ENCODE measurements at regions not wholly inside any gene's neighbourhood (a gene's known extent, or its start where the extent isn't known, plus 50 kb on each side); places are given as distances from the start of the nearest gene placed in this dataset.

- TF ChIP-seq CTCF (IDR thresholded peaks at IDR 0.05; ENCODE audit: insufficient read depth, low read depth, low read length, missing control alignments): no peak
Observed at GRCh38 chr7:101729241-101729883, 88.1 kb upstream of the CUX1 start.

GRCh38 chr7:101731502-101732084 is 85.8 kb upstream of the CUX1 start:
- TF ChIP-seq CTCF (IDR thresholded peaks at IDR 0.05; ENCODE audit: insufficient read depth, low read depth, low read length, missing control alignments): no peak
- H3K4me3 ChIP-seq (ENCODE audit: low read length): no peak overlapping the region
- DNase-seq (ENCODE audit: low read depth): no peak

More at GRCh38 chr7:101729241-101729883, 88.1 kb upstream of the CUX1 start:
- peak; percentile 77 for DNase-seq (ENCODE audit: low read depth)
- H3K4me3 ChIP-seq (ENCODE audit: low read length): no peak overlapping the region

- no peak for TF ChIP-seq CTCF (IDR thresholded peaks at IDR 0.05; ENCODE audit: insufficient read depth, low read depth, low read length, missing control alignments)
- DNase-seq (ENCODE audit: low read depth): no peak
- no peak overlapping the region for H3K4me3 ChIP-seq (ENCODE audit: low read length)
Observed at GRCh38 chr7:101733713-101734475, 83.5 kb upstream of the CUX1 start.

- no peak for DNase-seq (ENCODE audit: low read depth)
- no peak overlapping the region for H3K4me3 ChIP-seq (ENCODE audit: low read length)
- TF ChIP-seq CTCF (IDR thresholded peaks at IDR 0.05; ENCODE audit: insufficient read depth, low read depth, low read length, missing control alignments): no peak
Observed at GRCh38 chr7:101736084-101736483, 81.3 kb upstream of the CUX1 start.

GRCh38 chr7:101739775-101740398 is 77.5 kb upstream of the CUX1 start:
- no peak overlapping the region for H3K4me3 ChIP-seq (ENCODE audit: low read length)
- peak; percentile 25 for DNase-seq (ENCODE audit: low read depth)
- no peak for TF ChIP-seq CTCF (IDR thresholded peaks at IDR 0.05; ENCODE audit: insufficient read depth, low read depth, low read length, missing control alignments)

- no peak for TF ChIP-seq CTCF (IDR thresholded peaks at IDR 0.05; ENCODE audit: insufficient read depth, low read depth, low read length, missing control alignments)
- DNase-seq (ENCODE audit: low read depth): no peak
- H3K4me3 ChIP-seq (ENCODE audit: low read length): no peak overlapping the region
Observed at GRCh38 chr7:101740981-101741725, 76.3 kb upstream of the CUX1 start.
